GM12878 (cell line): ENCODE measurements at regions not wholly inside any gene's neighbourhood (a gene's known extent, or its start where the extent isn't known, plus 50 kb on each side); places are given as distances from the start of the nearest gene placed in this dataset.

ENCODE experiments used
- RELA ChIP-seq: fragments of 450-650 bp; IDR thresholded peaks from 2 replicates; pipeline ENCODE4 v1.8.0; 2014; ENCODE audit warnings: borderline replicate concordance; ENCODE audit not compliant: partially characterized antibody
- SP1 ChIP-seq: IDR thresholded peaks from one replicate; pipeline ENCODE4 v1.6.1; 2011; ENCODE audit warnings: low read depth, low read length
- TAF1 ChIP-seq: IDR thresholded peaks from 2 replicates; pipeline ENCODE4 v1.6.1; 2011; ENCODE audit warnings: mild to moderate bottlenecking, low read depth, low read length, borderline replicate concordance

DNA sequence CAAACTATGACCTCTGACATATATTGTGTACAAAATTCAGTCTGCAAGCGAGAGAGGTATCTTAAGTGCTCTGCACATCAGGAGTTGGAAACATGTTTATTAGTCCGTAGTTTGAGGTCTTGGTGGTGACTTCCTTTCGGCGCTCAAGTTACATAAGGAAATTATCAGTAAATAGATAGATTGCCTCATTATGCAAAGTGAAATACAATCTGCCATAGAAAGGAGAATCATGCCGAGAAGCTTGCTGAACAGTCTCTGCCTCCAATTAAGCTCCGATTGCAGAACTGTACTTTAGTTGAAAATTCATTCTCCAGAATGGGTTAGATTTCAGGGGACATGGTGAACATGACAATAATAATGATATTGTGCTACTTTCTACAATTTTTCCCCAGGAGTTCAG is 271.8 kb downstream of the BRINP2 start:
- TF ChIP-seq SP1 (no peak), RELA (no peak), TAF1 (no peak)
